ACC112 (cell line): ENCODE measurements at regions not wholly inside any gene's neighbourhood (a gene's known extent, or its start where the extent isn't known, plus 50 kb on each side); places are given as distances from the start of the nearest gene placed in this dataset.
A peak's percentile ranks its signal among the peaks of the same experiment; 100 is the strongest.

ENCODE experiments used
- H2AFZ ChIP-seq: fragments of 200-600 bp; sonication (generic); one replicate; pipeline ENCODE4 v1.6.0; 2017; ENCODE audit warnings: antibody characterized with exemption, low read length; ENCODE audit not compliant: unreplicated experiment
- H3K27ac ChIP-seq: fragments of 200-600 bp; sonication (generic); 2 replicates; pipeline ENCODE4 v1.5.1; 2014; ENCODE audit warnings: low read depth, mild to moderate bottlenecking, antibody characterized with exemption, low read length, moderate library complexity
- H3K27me3 ChIP-seq: fragments of 200-600 bp; sonication (generic); 2 replicates; pipeline ENCODE4 v1.6.1; 2014; ENCODE audit warnings: mild to moderate bottlenecking, antibody characterized with exemption, low read length, moderate library complexity, mixed read lengths; ENCODE audit not compliant: insufficient read depth
- H3K36me3 ChIP-seq: fragments of 200-600 bp; sonication (generic); 2 replicates; pipeline ENCODE4 v1.6.1; 2016; ENCODE audit warnings: mild to moderate bottlenecking, antibody characterized with exemption, low read length, moderate library complexity, mixed read lengths; ENCODE audit not compliant: insufficient read depth
- H3K4me1 ChIP-seq: fragments of 200-600 bp; sonication (generic); one replicate; pipeline ENCODE4 v1.6.1; 2016; ENCODE audit warnings: low read length, mixed read lengths; ENCODE audit not compliant: insufficient read depth, unreplicated experiment, control insufficient read depth
- H3K4me3 ChIP-seq: fragments of 200-600 bp; sonication (generic); 2 replicates; pipeline ENCODE4 v1.5.1; 2014; ENCODE audit warnings: mild to moderate bottlenecking, low read depth, low read length
- H3K79me2 ChIP-seq: fragments of 200-600 bp; sonication (generic); one replicate; pipeline ENCODE4 v1.6.0; 2016; ENCODE audit warnings: low read length; ENCODE audit not compliant: control insufficient read depth, unreplicated experiment, insufficient read depth

- H2AFZ ChIP-seq, result peak overlapping the region; percentile 82
- H3K27me3 ChIP-seq, result no peaks in the 10 kb centered on the region
- no peaks in the 10 kb centered on the region for H3K36me3 ChIP-seq
- peak overlapping the region; percentile 49; the same call in 1 of the 2 replicates for H3K4me3 ChIP-seq
- no peak overlapping the region for H3K27ac ChIP-seq
- peaks cover 25% of the 10 kb centered on the region for H3K4me1 ChIP-seq
- no peaks in the 10 kb centered on the region for H3K79me2 ChIP-seq
Observed at GRCh38 chr7:18356191-18356645, 139.3 kb upstream of the HDAC9 start.

GRCh38 chr7:18357691-18358090 lies 137.9 kb upstream of the HDAC9 start:
- H3K4me3 ChIP-seq, result no peak overlapping the region
- no peaks in the 10 kb centered on the region for H3K79me2 ChIP-seq
- H3K27ac ChIP-seq, result no peak overlapping the region
- peaks cover 22% of the 10 kb centered on the region for H3K4me1 ChIP-seq
- H3K27me3 ChIP-seq, result no peaks in the 10 kb centered on the region
- H2AFZ ChIP-seq, result no peak overlapping the region
- no peaks in the 10 kb centered on the region for H3K36me3 ChIP-seq

- H3K27me3 ChIP-seq, result no peaks in the 10 kb centered on the region
- no peak overlapping the region for H3K27ac ChIP-seq
- H3K36me3 ChIP-seq, result no peaks in the 10 kb centered on the region
- no peak overlapping the region for H3K4me3 ChIP-seq
- no peaks in the 10 kb centered on the region for H3K79me2 ChIP-seq
- H3K4me1 ChIP-seq, result no peaks in the 10 kb centered on the region
- no peak overlapping the region for H2AFZ ChIP-seq
Observed at GRCh38 chr7:18361756-18362155, 133.8 kb upstream of the HDAC9 start.

GRCh38 chr7:18363751-18364380 lies 131.7 kb upstream of the HDAC9 start:
- H2AFZ ChIP-seq, result no peak overlapping the region
- no peaks in the 10 kb centered on the region for H3K79me2 ChIP-seq
- H3K36me3 ChIP-seq, result no peaks in the 10 kb centered on the region
- H3K4me3 ChIP-seq, result no peak overlapping the region
- H3K27ac ChIP-seq, result no peak overlapping the region
- no peaks in the 10 kb centered on the region for H3K4me1 ChIP-seq
- no peaks in the 10 kb centered on the region for H3K27me3 ChIP-seq

GRCh38 chr7:18364396-18364795 lies 131.2 kb upstream of the HDAC9 start:
- no peaks in the 10 kb centered on the region for H3K27me3 ChIP-seq
- no peaks in the 10 kb centered on the region for H3K79me2 ChIP-seq
- no peaks in the 10 kb centered on the region for H3K36me3 ChIP-seq
- H3K4me3 ChIP-seq, result no peak overlapping the region
- no peaks in the 10 kb centered on the region for H3K4me1 ChIP-seq
- H2AFZ ChIP-seq, result no peak overlapping the region
- H3K27ac ChIP-seq, result no peak overlapping the region

GRCh38 chr7:18366394-18366793 lies 129.2 kb upstream of the HDAC9 start:
- no peak overlapping the region for H3K27ac ChIP-seq
- no peaks in the 10 kb centered on the region for H3K4me1 ChIP-seq
- H3K27me3 ChIP-seq, result no peaks in the 10 kb centered on the region
- H3K79me2 ChIP-seq, result no peaks in the 10 kb centered on the region
- H3K36me3 ChIP-seq, result no peaks in the 10 kb centered on the region
- no peak overlapping the region for H2AFZ ChIP-seq
- no peak overlapping the region for H3K4me3 ChIP-seq

GRCh38 chr7:18369011-18369410 lies 126.5 kb upstream of the HDAC9 start:
- Histone ChIP-seq H3K4me1 (no peaks in the 10 kb centered on the region), H3K4me3 (no peak overlapping the region), H3K36me3 (no peaks in the 10 kb centered on the region), H3K27ac (no peak overlapping the region), H3K27me3 (no peaks in the 10 kb centered on the region), H2AFZ (no peak overlapping the region), H3K79me2 (no peaks in the 10 kb centered on the region)

GRCh38 chr7:18370633-18371032 lies 124.9 kb upstream of the HDAC9 start:
- no peaks in the 10 kb centered on the region for H3K36me3 ChIP-seq
- no peak overlapping the region for H3K4me3 ChIP-seq
- no peaks in the 10 kb centered on the region for H3K27me3 ChIP-seq
- H2AFZ ChIP-seq, result no peak overlapping the region
- no peak overlapping the region for H3K27ac ChIP-seq
- H3K79me2 ChIP-seq, result no peaks in the 10 kb centered on the region
- no peaks in the 10 kb centered on the region for H3K4me1 ChIP-seq

- Histone ChIP-seq H3K27ac (no peak overlapping the region), H3K27me3 (no peaks in the 10 kb centered on the region), H3K4me3 (no peak overlapping the region), H2AFZ (no peak overlapping the region), H3K79me2 (no peaks in the 10 kb centered on the region), H3K36me3 (no peaks in the 10 kb centered on the region), H3K4me1 (no peaks in the 10 kb centered on the region)
Observed at GRCh38 chr7:18378989-18379605, 116.5 kb upstream of the HDAC9 start.

GRCh38 chr7:18384491-18385143 lies 110.9 kb upstream of the HDAC9 start:
- Histone ChIP-seq H3K27me3 (no peaks in the 10 kb centered on the region), H3K27ac (no peak overlapping the region), H3K79me2 (no peaks in the 10 kb centered on the region), H3K4me3 (no peak overlapping the region), H2AFZ (no peak overlapping the region), H3K36me3 (no peaks in the 10 kb centered on the region), H3K4me1 (peaks cover 15% of the 10 kb centered on the region)

- Histone ChIP-seq H3K4me1 (peaks cover 27% of the 10 kb centered on the region), H2AFZ (no peak overlapping the region)
Observed at GRCh38 chr7:18386607-18387006, 108.9 kb upstream of the HDAC9 start.

More at GRCh38 chr7:18386607-18387006, 108.9 kb upstream of the HDAC9 start:
- Histone ChIP-seq H3K36me3 (no peaks in the 10 kb centered on the region), H3K79me2 (no peaks in the 10 kb centered on the region), H3K4me3 (no peak overlapping the region), H3K27ac (no peak overlapping the region), H3K27me3 (no peaks in the 10 kb centered on the region)
